Stomach (tissue), 8 donors: ENCODE measurements at regions not wholly inside any gene's neighbourhood (a gene's known extent, or its start where the extent isn't known, plus 50 kb on each side); places are given as distances from the start of the nearest gene placed in this dataset.

Source experiments
- DNase-seq, 2 donors: peaks; one replicate each; pipeline versions ENCODE4 v3.0.0 to v3.0.0-alpha.2; 2013 to 2019
- H3K27ac ChIP-seq, 5 donors: fragments of 200-600 bp in 4 of 5; sonication (generic) in 4 of 5; one replicate each; pipeline ENCODE4 v1.5.1; 2013 to 2019; ENCODE audit warnings: mild to moderate bottlenecking in 1 of 5, moderate library complexity in 1 of 5
- H3K27me3 ChIP-seq, 3 donors: fragments of 200-600 bp; sonication (generic); one replicate each; pipeline ENCODE4 v1.5.1; 2017 to 2019; ENCODE audit warnings: mixed run types in 1 of 3
- H3K36me3 ChIP-seq, 4 donors: fragments of 200-600 bp; sonication (generic); 1 replicate in 3 of 4; 2 replicates in 1 of 4; pipeline ENCODE4 v1.5.1; 2016 to 2019
- H3K4me1 ChIP-seq, 4 donors: fragments of 200-600 bp; sonication (generic); one replicate each; pipeline ENCODE4 v1.5.1; 2016 to 2019
- H3K4me3 ChIP-seq, 4 donors: fragments of 200-600 bp; sonication (generic) in 3 of 4; one replicate each; pipeline ENCODE4 v1.5.1; 2016 to 2019; ENCODE audit warnings: mild to moderate bottlenecking in 1 of 4
- H3K9me3 ChIP-seq, 4 donors: fragments of 200-600 bp; sonication (generic); one replicate each; pipeline ENCODE4 v1.5.1; 2016 to 2019
- EP300 ChIP-seq: sonication (generic); formaldehyde crosslinking; IDR thresholded peaks from one replicate; pipeline ENCODE4 v1.6.1; 2017; ENCODE audit warnings: antibody characterized with exemption
- POLR2A ChIP-seq, 4 donors: fragments of 450-650 bp; IDR thresholded peaks; one replicate each; pipeline ENCODE4 v1.6.1; 2016; ENCODE audit warnings: antibody characterized with exemption in 4 of 4, control low read depth in 2 of 4, mild to moderate bottlenecking in 1 of 4, moderate library complexity in 1 of 4
- POLR2AphosphoS5 ChIP-seq, 3 donors: sonication (generic); formaldehyde crosslinking; IDR thresholded peaks; one replicate each; pipeline ENCODE4 v1.6.1; 2016; ENCODE audit warnings: antibody characterized with exemption in 3 of 3
- WGBS, 5 donors: extraction: QIAGEN DNeasy Blood & Tissue Kit in 3 of 5; methylation state at CpG; one replicate each; pipeline versions ENCODE4 v1.1.5 to v1.1.7; 2013 to 2018; 5-methylcytosine and 5-hydroxymethylcytosine counted together
- intact Hi-C: fragments of 100-400 bp; cut with DNase I; formaldehyde crosslinking; loops from one replicate; pipeline ENCODE4 v1.15.1; 2023; ENCODE audit warnings: low total_unique reads
- TF ChIP-seq, protein P1 (sequence below), 7 experiments: fragments of 450-650 bp in 4 of 7; fragments of 200-600 bp in 3 of 7; sonication (generic) in 3 of 7; IDR thresholded peaks; one replicate each; pipeline ENCODE4 v1.5.1; 2016 to 2019; ENCODE audit warnings: antibody characterized with exemption in 7 of 7, control low read depth in 2 of 7, mild to moderate bottlenecking in 1 of 7
- donor health status: healthy with polysubstance abuse.
- donor health status: Bipolar disorder and iron deficiency.
- donor health status: healthy.

DNA sequence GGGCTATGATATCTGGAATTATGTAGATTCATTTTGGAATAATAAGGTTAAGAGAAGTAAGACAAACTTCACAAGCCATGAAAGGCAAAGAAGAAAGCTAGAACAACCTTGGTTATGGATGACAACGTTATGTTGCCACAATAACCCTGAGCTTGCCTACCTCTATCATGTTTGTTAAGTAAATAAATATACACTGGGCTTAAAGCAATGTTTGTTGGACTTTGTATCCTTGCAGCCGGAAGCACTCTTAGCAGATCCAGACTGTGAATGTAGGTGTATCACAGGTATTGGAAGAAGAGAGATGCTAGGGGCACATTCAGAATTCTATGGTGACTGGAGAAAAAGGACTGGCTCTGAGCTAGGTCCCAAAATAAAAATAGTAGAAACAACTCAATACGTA, 214.4 kb downstream of the HS3ST1 start:
- Histone ChIP-seq H3K27me3 (no peaks in the 10 kb centered on the region), H3K4me1 (no peaks in the 10 kb centered on the region), H3K9me3 (peaks cover 0 to 4% (median 0%) of the 10 kb centered on the region in 4 donors), H3K4me3 (no peak overlapping the region), H3K27ac (no peak overlapping the region), H3K36me3 (no peaks in the 10 kb centered on the region)
- intact Hi-C loops = no loop called here
- no peak for DNase-seq
- no peak for TF ChIP-seq EP300
- TF ChIP-seq, protein P1, sequence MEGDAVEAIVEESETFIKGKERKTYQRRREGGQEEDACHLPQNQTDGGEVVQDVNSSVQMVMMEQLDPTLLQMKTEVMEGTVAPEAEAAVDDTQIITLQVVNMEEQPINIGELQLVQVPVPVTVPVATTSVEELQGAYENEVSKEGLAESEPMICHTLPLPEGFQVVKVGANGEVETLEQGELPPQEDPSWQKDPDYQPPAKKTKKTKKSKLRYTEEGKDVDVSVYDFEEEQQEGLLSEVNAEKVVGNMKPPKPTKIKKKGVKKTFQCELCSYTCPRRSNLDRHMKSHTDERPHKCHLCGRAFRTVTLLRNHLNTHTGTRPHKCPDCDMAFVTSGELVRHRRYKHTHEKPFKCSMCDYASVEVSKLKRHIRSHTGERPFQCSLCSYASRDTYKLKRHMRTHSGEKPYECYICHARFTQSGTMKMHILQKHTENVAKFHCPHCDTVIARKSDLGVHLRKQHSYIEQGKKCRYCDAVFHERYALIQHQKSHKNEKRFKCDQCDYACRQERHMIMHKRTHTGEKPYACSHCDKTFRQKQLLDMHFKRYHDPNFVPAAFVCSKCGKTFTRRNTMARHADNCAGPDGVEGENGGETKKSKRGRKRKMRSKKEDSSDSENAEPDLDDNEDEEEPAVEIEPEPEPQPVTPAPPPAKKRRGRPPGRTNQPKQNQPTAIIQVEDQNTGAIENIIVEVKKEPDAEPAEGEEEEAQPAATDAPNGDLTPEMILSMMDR (IDR thresholded peaks at IDR 0.05) = no peak
- no peak for TF ChIP-seq POLR2A (IDR thresholded peaks at IDR 0.05)
- no peak for TF ChIP-seq POLR2AphosphoS5 (IDR thresholded peaks at IDR 0.05)
- 45 to 65% (median 57%) methylated on average over 3 of the region's 3 CpGs for WGBS, 5 donors

GRCh38 chr4:11209826-11210225, 218.9 kb downstream of the HS3ST1 start:
- no peak overlapping the region for H3K4me3 ChIP-seq
- H3K4me1 ChIP-seq = no peaks in the 10 kb centered on the region
- peaks cover 0 to 12% (median 2%) of the 10 kb centered on the region in 4 donors for H3K9me3 ChIP-seq
- no peak for DNase-seq
- H3K36me3 ChIP-seq = no peaks in the 10 kb centered on the region
- H3K27me3 ChIP-seq = no peaks in the 10 kb centered on the region
- 67 to 75% (median 69%) methylated on average over 5 of the region's 5 CpGs for WGBS, 5 donors
- no peak overlapping the region for H3K27ac ChIP-seq
- intact Hi-C loops = no loop called here
- TF ChIP-seq, protein P1 (IDR thresholded peaks at IDR 0.05) = no peak
- no peak for TF ChIP-seq EP300

DNA sequence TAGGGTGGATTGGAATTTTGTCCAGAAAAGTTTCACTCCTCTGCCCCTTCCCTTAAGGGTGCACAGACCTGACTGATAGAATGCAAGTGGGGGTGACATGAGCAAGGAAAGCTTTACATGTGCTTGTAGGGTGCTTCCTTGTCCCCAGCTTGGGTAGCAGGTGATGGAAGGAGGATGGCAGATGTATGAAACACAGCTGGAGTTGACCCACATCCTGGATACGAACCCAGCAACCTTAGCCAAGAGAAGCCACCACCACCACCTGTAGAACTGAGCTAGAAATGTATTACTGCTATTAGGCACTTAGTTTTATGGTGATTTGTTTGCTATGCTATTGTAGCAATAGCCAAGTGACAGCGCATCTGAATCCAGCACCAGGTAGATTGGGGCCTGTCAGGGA, 227.4 kb downstream of the HS3ST1 start:
- Histone ChIP-seq H3K27ac (no peak overlapping the region), H3K4me3 (no peak overlapping the region), H3K36me3 (no peaks in the 10 kb centered on the region), H3K4me1 (no peaks in the 10 kb centered on the region), H3K27me3 (no peaks in the 10 kb centered on the region), H3K9me3 (no peaks in the 10 kb centered on the region)
- intact Hi-C loops = no loop called here
- WGBS, 5 donors = 82 to 92% (median 88%) methylated on average over 2 of the region's 2 CpGs
- TF ChIP-seq, protein P1 (IDR thresholded peaks at IDR 0.05) = no peak
- no peak for TF ChIP-seq EP300
- no peak for TF ChIP-seq POLR2AphosphoS5 (IDR thresholded peaks at IDR 0.05)
- no peak for TF ChIP-seq POLR2A (IDR thresholded peaks at IDR 0.05)
- DNase-seq = no peak

DNA sequence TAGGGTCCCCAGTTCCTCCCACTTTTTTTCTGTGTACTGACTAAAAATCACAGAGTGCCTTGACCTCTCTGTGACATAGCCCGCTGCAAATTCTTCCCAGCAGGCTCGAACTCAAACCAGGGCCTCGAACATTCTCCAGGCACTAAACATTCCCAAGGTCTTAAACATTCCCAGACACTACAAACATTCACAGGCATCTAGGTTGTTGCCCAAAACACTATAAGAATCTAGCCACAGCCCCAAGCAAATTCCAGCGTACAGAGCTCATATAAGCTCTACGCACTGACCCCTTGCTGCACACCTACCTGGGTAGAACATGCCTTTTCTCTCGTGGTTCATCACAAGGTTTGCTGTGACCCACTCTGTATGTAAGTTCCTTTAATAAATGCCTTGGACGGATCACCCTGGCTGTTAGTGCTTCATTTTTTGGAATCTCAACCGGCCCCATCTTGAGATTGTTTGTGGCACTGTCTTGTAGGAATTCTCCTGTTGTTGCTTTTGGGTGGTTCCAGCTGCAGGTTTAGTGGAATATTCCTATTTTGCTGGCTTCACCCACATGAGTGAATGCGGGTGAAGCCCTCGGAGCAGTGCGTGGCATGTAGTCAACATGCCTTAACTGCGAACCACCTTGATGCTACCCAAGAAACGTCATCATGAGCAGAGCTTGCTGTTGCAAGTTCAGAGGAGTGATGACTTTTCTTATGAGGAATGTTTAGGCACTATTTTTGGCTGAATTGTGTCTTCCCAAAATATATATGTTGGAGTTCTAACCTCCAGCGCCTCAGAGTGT, 230.0 kb downstream of the HS3ST1 start:
- TF ChIP-seq POLR2AphosphoS5 (IDR thresholded peaks at IDR 0.05) = no peak
- TF ChIP-seq POLR2A (IDR thresholded peaks at IDR 0.05) = no peak
- TF ChIP-seq EP300 = no peak
- Histone ChIP-seq H3K4me3 (no peak overlapping the region), H3K27me3 (no peaks in the 10 kb centered on the region), H3K27ac (no peak overlapping the region), H3K9me3 (no peaks in the 10 kb centered on the region), H3K4me1 (no peaks in the 10 kb centered on the region), H3K36me3 (no peaks in the 10 kb centered on the region)
- 85 to 93% (median 92%) methylated on average over 14 of the region's 14 CpGs for WGBS, 5 donors
- intact Hi-C loops = no loop called here
- DNase-seq = no peak
